ENCODE measurements at regions not wholly inside any gene's neighbourhood (a gene's known extent, or its start where the extent isn't known, plus 50 kb on each side); places are given as distances from the start of the nearest gene placed in this dataset.

DNA sequence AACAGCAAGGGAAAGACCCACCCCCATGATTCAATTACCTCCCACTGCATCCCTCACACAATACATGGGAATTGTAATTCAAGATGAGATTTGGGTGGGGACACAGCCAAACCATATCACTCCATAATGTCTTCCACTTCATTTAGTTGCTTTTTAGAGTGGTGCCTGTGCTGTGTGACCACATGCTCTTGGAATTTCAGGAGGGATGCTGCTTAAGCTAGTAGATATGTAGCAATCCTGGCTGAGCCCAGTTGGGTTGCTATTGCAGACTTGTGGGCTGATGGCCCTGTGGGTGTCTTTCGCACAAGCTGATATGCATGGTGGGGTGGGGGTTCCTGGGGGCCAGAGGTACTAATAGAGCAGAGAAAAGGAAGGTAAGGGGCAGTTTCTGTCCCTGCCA lies 160.4 kb upstream of the SYT6 start:
- TF ChIP-seq, protein P1, sequence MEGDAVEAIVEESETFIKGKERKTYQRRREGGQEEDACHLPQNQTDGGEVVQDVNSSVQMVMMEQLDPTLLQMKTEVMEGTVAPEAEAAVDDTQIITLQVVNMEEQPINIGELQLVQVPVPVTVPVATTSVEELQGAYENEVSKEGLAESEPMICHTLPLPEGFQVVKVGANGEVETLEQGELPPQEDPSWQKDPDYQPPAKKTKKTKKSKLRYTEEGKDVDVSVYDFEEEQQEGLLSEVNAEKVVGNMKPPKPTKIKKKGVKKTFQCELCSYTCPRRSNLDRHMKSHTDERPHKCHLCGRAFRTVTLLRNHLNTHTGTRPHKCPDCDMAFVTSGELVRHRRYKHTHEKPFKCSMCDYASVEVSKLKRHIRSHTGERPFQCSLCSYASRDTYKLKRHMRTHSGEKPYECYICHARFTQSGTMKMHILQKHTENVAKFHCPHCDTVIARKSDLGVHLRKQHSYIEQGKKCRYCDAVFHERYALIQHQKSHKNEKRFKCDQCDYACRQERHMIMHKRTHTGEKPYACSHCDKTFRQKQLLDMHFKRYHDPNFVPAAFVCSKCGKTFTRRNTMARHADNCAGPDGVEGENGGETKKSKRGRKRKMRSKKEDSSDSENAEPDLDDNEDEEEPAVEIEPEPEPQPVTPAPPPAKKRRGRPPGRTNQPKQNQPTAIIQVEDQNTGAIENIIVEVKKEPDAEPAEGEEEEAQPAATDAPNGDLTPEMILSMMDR (IDR thresholded peaks at IDR 0.05; ENCODE audit: insufficient read depth, low read length, poor library complexity, severe bottlenecking) = no peak
- no peak for TF ChIP-seq EZH2phosphoT487 (conservative IDR thresholded peaks at IDR 0.05; ENCODE audit: low read length)

All from SU-DHL-6 (cell line).